ENCODE measurements at regions not wholly inside any gene's neighbourhood (a gene's known extent, or its start where the extent isn't known, plus 50 kb on each side); places are given as distances from the start of the nearest gene placed in this dataset.

DNA sequence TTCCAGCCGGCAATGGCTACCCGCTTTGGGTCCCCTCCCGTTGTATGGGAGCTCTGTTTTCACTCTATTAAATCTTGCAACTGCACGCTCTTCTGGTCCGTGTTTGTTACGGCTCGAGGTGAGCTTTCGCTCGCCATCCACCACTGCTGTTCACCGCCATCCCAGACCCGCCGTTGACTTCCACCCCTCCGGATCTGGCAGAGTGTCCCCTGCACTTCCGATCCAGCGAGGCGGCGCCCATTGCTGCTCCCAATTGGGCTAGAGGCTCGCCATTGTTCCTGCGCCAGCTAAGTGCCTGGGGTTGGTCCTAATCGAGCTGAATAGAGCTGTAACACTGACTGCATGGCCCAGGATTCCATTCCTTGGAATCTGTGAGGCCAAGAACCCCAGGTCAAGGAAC, 359.9 kb downstream of the CTTN start (continued):
- TF ChIP-seq, protein P1, sequence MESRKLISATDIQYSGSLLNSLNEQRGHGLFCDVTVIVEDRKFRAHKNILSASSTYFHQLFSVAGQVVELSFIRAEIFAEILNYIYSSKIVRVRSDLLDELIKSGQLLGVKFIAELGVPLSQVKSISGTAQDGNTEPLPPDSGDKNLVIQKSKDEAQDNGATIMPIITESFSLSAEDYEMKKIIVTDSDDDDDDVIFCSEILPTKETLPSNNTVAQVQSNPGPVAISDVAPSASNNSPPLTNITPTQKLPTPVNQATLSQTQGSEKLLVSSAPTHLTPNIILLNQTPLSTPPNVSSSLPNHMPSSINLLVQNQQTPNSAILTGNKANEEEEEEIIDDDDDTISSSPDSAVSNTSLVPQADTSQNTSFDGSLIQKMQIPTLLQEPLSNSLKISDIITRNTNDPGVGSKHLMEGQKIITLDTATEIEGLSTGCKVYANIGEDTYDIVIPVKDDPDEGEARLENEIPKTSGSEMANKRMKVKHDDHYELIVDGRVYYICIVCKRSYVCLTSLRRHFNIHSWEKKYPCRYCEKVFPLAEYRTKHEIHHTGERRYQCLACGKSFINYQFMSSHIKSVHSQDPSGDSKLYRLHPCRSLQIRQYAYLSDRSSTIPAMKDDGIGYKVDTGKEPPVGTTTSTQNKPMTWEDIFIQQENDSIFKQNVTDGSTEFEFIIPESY (IDR thresholded peaks at IDR 0.05; ENCODE audit: borderline replicate concordance, low read depth): no peak
- no peak for TF ChIP-seq MEF2A (IDR thresholded peaks at IDR 0.05; ENCODE audit: borderline replicate concordance, low read depth)
- no peak for TF ChIP-seq POLR2AphosphoS5 (IDR thresholded peaks at IDR 0.05; ENCODE audit: low read depth, low read length)
- TF ChIP-seq FOSL2 (IDR thresholded peaks at IDR 0.05; ENCODE audit: borderline replicate concordance, low read depth): no peak
- TF ChIP-seq, protein P2, sequence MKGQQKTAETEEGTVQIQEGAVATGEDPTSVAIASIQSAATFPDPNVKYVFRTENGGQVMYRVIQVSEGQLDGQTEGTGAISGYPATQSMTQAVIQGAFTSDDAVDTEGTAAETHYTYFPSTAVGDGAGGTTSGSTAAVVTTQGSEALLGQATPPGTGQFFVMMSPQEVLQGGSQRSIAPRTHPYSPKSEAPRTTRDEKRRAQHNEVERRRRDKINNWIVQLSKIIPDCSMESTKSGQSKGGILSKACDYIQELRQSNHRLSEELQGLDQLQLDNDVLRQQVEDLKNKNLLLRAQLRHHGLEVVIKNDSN (IDR thresholded peaks at IDR 0.05; ENCODE audit: borderline replicate concordance, low read depth): no peak
- TF ChIP-seq FOXJ3 (CRISPR knock-in tag; IDR thresholded peaks at IDR 0.05): no peak
- TF ChIP-seq SMC3 (IDR thresholded peaks at IDR 0.05; ENCODE audit: low read depth, low read length): no peak
- TF ChIP-seq MXI1 (IDR thresholded peaks at IDR 0.05; ENCODE audit: low read depth, low read length): no peak
- TF ChIP-seq YY1 (IDR thresholded peaks at IDR 0.05; ENCODE audit: low read depth): no peak

DNA sequence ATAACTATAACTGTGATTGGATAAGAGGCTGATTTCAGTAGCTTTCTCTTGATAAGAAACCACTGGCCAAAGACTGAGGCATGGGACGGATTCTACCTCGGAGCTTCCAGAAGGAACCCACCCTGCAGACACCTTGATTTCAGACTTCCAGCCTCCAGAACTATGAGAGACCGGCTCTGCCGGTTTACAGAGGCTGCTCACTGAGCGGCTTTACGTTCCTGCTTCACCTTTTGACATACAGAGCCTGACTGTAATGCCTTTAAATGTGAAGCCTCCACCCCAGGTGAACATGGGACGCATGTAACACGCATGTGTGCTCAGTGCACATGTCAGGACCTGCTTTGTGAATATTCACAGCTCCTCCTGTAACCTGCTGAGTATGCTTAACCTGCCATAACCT, 361.5 kb downstream of the CTTN start:
- WGBS (ENCODE audit: low lambda C conversion rate): 51% methylated on average over 8 of the region's 8 CpGs
- no peaks in the 10 kb centered on the region for H3K79me2 ChIP-seq (ENCODE audit: insufficient read depth)
- no peaks in the 10 kb centered on the region for H3K9me3 ChIP-seq
- no peak overlapping the region for H3K9ac ChIP-seq
- no peaks in the 10 kb centered on the region for H3K9me2 ChIP-seq
- no peak overlapping the region for H3K4me2 ChIP-seq
- no peak overlapping the region for H2AFZ ChIP-seq (ENCODE audit: low read depth)
- no peaks in the 10 kb centered on the region for H3K36me3 ChIP-seq (replicated peaks in 1 of 2; ENCODE audit: control insufficient read depth in 1 of 2, insufficient read depth in 2 of 2, low read length in 1 of 2)
- H4K20me1 ChIP-seq (ENCODE audit: insufficient read depth): no peaks in the 10 kb centered on the region
- peaks cover 0 to 8% of the 10 kb centered on the region in 2 experiments; a peak in 1 of 4 replicates for H3K4me1 ChIP-seq (ENCODE audit: control insufficient read depth in 1 of 2, insufficient read depth in 2 of 2, low read depth in 1 of 2, low read length in 1 of 2)
- no peaks in the 10 kb centered on the region for H3K27me3 ChIP-seq (ENCODE audit: insufficient read depth)
- no peak for TF ChIP-seq MXI1 (IDR thresholded peaks at IDR 0.05; ENCODE audit: low read depth, low read length)
- TF ChIP-seq RAD21 (IDR thresholded peaks at IDR 0.05; ENCODE audit: low read length): no peak
- TF ChIP-seq SMC3 (IDR thresholded peaks at IDR 0.05; ENCODE audit: low read depth, low read length): no peak
- TF ChIP-seq RXRA (IDR thresholded peaks at IDR 0.05; ENCODE audit: borderline replicate concordance, low read depth): no peak
- TF ChIP-seq, protein P3, sequence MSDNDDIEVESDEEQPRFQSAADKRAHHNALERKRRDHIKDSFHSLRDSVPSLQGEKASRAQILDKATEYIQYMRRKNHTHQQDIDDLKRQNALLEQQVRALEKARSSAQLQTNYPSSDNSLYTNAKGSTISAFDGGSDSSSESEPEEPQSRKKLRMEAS (IDR thresholded peaks at IDR 0.05; ENCODE audit: low read depth): no peak
- TF ChIP-seq EZH2phosphoT487 (IDR thresholded peaks at IDR 0.05; ENCODE audit: borderline replicate concordance, low read depth): no peak
- TF ChIP-seq, protein P2 (IDR thresholded peaks at IDR 0.05; ENCODE audit: borderline replicate concordance, low read depth): no peak
- TF ChIP-seq, protein P4, sequence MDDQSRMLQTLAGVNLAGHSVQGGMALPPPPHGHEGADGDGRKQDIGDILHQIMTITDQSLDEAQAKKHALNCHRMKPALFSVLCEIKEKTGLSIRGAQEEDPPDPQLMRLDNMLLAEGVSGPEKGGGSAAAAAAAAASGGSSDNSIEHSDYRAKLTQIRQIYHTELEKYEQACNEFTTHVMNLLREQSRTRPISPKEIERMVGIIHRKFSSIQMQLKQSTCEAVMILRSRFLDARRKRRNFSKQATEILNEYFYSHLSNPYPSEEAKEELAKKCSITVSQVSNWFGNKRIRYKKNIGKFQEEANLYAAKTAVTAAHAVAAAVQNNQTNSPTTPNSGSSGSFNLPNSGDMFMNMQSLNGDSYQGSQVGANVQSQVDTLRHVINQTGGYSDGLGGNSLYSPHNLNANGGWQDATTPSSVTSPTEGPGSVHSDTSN (IDR thresholded peaks at IDR 0.05): no peak
- no peak for TF ChIP-seq NFIC (IDR thresholded peaks at IDR 0.05; ENCODE audit: borderline replicate concordance)
- no peak for TF ChIP-seq TCF12 (IDR thresholded peaks at IDR 0.05)
- no peak for TF ChIP-seq YY1 (IDR thresholded peaks at IDR 0.05; ENCODE audit: low read depth)
- POLR2A ChIA-PET: no interaction called here
- H3K27ac ChIP-seq (ENCODE audit: low read depth in 2 of 2, low read length in 1 of 2): no peak overlapping the region
- H3K4me3 ChIP-seq (ENCODE audit: low read depth in 2 of 2, low read length in 1 of 2): no peak overlapping the region
- no peaks in the 10 kb centered on the region for H3F3A ChIP-seq (replicated peaks; ENCODE audit: insufficient read depth)
- no peak for DNase-seq
- CTCF ChIA-PET: interaction anchor here (0.6 to 1.6 kb wide), 4 partner anchors 8 to 293 kb away, joined by 3 to 6 read pairs (median 4); no protein-coding TSS in a partner anchor

Measured in SK-N-SH (cell line).